ENCODE measurements at regions not wholly inside any gene's neighbourhood (a gene's known extent, or its start where the extent isn't known, plus 50 kb on each side); places are given as distances from the start of the nearest gene placed in this dataset.
"Not testable (repeated sequence)": the region's sequence is repeated elsewhere in the genome, so short reads cannot be mapped to it uniquely, and the experiment has no call there.

GRCh38 chr13:59270327-59270726 lies 893.4 kb downstream of the DIAPH3 start:
- no peak for TF ChIP-seq POU2F2 (IDR thresholded peaks at IDR 0.05; ENCODE audit: low read depth, low read length)
- no peak for TF ChIP-seq POLR2A (IDR thresholded peaks at IDR 0.05; ENCODE audit: low read depth, low read length)
- no peak for TF ChIP-seq POLR2AphosphoS5 (IDR thresholded peaks at IDR 0.05; ENCODE audit: low read depth, low read length)
- TF ChIP-seq SPI1 (IDR thresholded peaks at IDR 0.05; ENCODE audit: low read depth, low read length) = no peak
- TF ChIP-seq PAX5 (IDR thresholded peaks at IDR 0.05; ENCODE audit: insufficient read depth, low read length, severe bottlenecking) = no peak
- no peak for TF ChIP-seq TAF1 (IDR thresholded peaks at IDR 0.05; ENCODE audit: low read depth, low read length)
- no peak for FAIRE-seq
- DNase-seq (ENCODE audit: insufficient read length, low spot score) = no peak

- FAIRE-seq (no peak), DNase-seq (ENCODE audit: insufficient read length, low spot score) (no peak)
- no peak for TF ChIP-seq POLR2AphosphoS5 (IDR thresholded peaks at IDR 0.05; ENCODE audit: low read depth, low read length)
- TF ChIP-seq TAF1 (IDR thresholded peaks at IDR 0.05; ENCODE audit: low read depth, low read length) = no peak
- TF ChIP-seq POLR2A (IDR thresholded peaks at IDR 0.05; ENCODE audit: low read depth, low read length) = no peak
- TF ChIP-seq POU2F2 (IDR thresholded peaks at IDR 0.05; ENCODE audit: low read depth, low read length) = no peak
- no peak for TF ChIP-seq SPI1 (IDR thresholded peaks at IDR 0.05; ENCODE audit: low read depth, low read length)
- TF ChIP-seq PAX5 (IDR thresholded peaks at IDR 0.05; ENCODE audit: insufficient read depth, low read length, severe bottlenecking) = no peak
These were observed 888.6 kb downstream of the DIAPH3 start for GRCh38 chr13:59274958-59275727.

DNA sequence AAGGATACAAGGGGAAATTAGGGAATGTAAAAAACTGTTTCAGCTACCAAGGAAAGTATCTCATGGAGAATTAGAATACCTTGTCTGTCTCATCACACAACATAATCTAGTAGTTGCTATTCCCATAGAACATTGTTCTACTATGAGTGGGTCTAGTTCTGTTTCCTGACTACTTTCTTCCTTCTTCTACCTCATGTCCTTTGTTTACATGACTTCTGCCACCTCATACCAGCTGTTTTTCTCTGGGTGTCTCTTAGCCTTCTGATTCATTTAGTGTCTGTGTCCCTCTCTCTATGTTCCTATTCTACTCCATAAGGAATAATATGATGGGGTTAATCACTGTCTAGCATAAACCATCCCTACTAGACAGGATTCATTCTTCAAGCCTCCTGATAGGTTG lies 887.3 kb downstream of the DIAPH3 start:
- no peak for FAIRE-seq
- TF ChIP-seq PAX5 (IDR thresholded peaks at IDR 0.05; ENCODE audit: insufficient read depth, low read length, severe bottlenecking) (no peak), POLR2A (IDR thresholded peaks at IDR 0.05; ENCODE audit: low read depth, low read length) (no peak), POU2F2 (IDR thresholded peaks at IDR 0.05; ENCODE audit: low read depth, low read length) (no peak), SPI1 (IDR thresholded peaks at IDR 0.05; ENCODE audit: low read depth, low read length) (no peak), POLR2AphosphoS5 (IDR thresholded peaks at IDR 0.05; ENCODE audit: low read depth, low read length) (no peak), TAF1 (IDR thresholded peaks at IDR 0.05; ENCODE audit: low read depth, low read length) (no peak)
- DNase-seq (ENCODE audit: insufficient read length, low spot score) = no peak

DNA sequence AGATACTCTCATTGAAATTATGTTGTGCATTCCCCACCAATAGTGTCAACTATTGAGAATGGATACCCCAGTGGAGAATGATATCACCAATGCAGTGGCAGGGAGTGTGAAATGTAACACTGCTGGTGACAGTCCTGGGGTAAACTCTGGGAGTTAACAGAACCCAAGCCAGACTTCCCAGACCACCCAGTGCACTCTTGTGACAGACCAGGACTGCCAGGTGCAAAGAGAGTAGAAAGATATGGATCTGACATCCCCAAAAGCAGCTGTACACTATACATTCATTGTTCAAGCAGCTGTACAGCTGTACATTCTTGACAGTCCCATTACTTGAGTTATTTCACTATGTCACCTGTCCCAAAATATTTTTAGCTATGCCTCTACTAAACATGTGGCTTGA lies 886.6 kb downstream of the DIAPH3 start:
- FAIRE-seq (no peak), DNase-seq (ENCODE audit: insufficient read length, low spot score) (no peak)
- TF ChIP-seq POLR2A (IDR thresholded peaks at IDR 0.05; ENCODE audit: low read depth, low read length) (no peak), POU2F2 (IDR thresholded peaks at IDR 0.05; ENCODE audit: low read depth, low read length) (no peak)

DNA sequence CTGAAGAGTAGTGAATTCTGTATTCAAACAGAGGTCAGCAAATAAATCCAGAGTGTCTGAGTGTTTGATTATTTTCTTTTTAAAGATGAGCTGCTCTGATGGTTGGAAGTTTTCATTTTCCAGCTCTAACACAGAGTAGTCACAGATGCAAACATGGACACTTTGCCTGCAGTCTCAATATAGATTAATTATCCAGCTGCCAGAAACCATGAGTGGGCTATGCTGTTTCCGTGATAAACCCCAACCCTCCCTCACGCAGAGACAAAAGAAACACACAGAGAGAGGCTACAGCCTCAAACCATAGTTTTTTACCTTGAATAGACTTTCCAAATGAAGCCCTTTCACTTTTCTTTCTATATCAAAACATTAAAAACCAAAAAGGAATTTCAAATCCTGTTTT lies 884.7 kb downstream of the DIAPH3 start:
- DNase-seq (ENCODE audit: insufficient read length, low spot score) = no peak
- FAIRE-seq = no peak
- TF ChIP-seq POLR2AphosphoS5 (IDR thresholded peaks at IDR 0.05; ENCODE audit: low read depth, low read length) (no peak), SPI1 (IDR thresholded peaks at IDR 0.05; ENCODE audit: low read depth, low read length) (no peak), POLR2A (IDR thresholded peaks at IDR 0.05; ENCODE audit: low read depth, low read length) (no peak), PAX5 (IDR thresholded peaks at IDR 0.05; ENCODE audit: insufficient read depth, low read length, severe bottlenecking) (no peak), TAF1 (IDR thresholded peaks at IDR 0.05; ENCODE audit: low read depth, low read length) (no peak), POU2F2 (IDR thresholded peaks at IDR 0.05; ENCODE audit: low read depth, low read length) (no peak)

GRCh38 chr13:59279576-59279975 lies 884.2 kb downstream of the DIAPH3 start:
- FAIRE-seq = no peak
- no peak for DNase-seq (ENCODE audit: insufficient read length, low spot score)
- no peak for TF ChIP-seq POLR2A (IDR thresholded peaks at IDR 0.05; ENCODE audit: low read depth, low read length)

GRCh38 chr13:59280297-59280696 lies 883.4 kb downstream of the DIAPH3 start:
- DNase-seq (ENCODE audit: insufficient read length, low spot score) (no peak), FAIRE-seq (no peak)
- TF ChIP-seq SPI1 (IDR thresholded peaks at IDR 0.05; ENCODE audit: low read depth, low read length) (no peak), POU2F2 (IDR thresholded peaks at IDR 0.05; ENCODE audit: low read depth, low read length) (no peak), POLR2AphosphoS5 (IDR thresholded peaks at IDR 0.05; ENCODE audit: low read depth, low read length) (no peak), POLR2A (IDR thresholded peaks at IDR 0.05; ENCODE audit: low read depth, low read length) (no peak), PAX5 (IDR thresholded peaks at IDR 0.05; ENCODE audit: insufficient read depth, low read length, severe bottlenecking) (no peak), TAF1 (IDR thresholded peaks at IDR 0.05; ENCODE audit: low read depth, low read length) (no peak)

DNA sequence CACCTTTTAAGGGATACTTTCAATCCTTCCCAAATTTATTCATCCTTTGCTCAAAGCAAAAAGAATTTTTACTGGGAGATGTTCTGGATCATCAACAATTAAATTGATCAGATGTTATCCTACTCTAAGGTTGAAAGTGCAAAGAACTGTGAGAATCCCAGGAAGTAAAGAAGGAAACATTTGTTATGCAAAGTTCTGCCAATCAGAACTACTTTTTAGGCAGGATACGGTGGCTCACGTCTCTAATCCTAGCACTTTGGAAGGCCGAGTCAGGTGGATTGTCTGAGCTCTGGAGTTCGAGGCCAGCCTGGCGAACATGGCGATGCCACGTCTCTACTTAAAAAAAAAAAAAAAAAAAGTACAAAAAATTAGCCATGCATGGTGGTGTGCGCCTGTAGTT lies 882.3 kb downstream of the DIAPH3 start:
- FAIRE-seq = no peak
- no peak for DNase-seq (ENCODE audit: insufficient read length, low spot score)

DNA sequence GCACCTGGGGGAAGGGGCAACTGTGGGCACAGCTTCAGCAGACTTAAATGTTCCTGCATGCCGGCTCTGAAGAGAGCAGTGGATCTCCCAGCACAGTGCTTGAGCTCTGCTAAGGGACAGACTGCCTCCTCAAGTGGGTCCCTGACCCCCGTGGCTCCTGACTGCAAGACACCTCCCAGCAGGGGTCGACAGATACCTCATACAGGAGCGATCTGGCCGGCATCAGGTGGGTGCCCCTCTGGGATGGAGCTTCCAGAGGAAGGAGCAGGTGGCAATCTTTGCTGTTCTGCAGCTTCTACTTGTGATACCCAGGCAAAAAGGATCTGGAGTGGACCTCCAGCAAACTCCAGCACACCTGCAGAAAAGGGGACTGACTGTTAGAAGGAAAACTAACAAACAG lies 871.5 kb downstream of the DIAPH3 start:
- FAIRE-seq; DNase-seq (ENCODE audit: insufficient read length, low spot score): not testable (repeated sequence)

More for the DNA sequence above, 882.3 kb downstream of the DIAPH3 start:
- TF ChIP-seq POLR2AphosphoS5 (IDR thresholded peaks at IDR 0.05; ENCODE audit: low read depth, low read length) (no peak), POU2F2 (IDR thresholded peaks at IDR 0.05; ENCODE audit: low read depth, low read length) (no peak), POLR2A (IDR thresholded peaks at IDR 0.05; ENCODE audit: low read depth, low read length) (no peak), SPI1 (IDR thresholded peaks at IDR 0.05; ENCODE audit: low read depth, low read length) (no peak), TAF1 (IDR thresholded peaks at IDR 0.05; ENCODE audit: low read depth, low read length) (no peak), PAX5 (IDR thresholded peaks at IDR 0.05; ENCODE audit: insufficient read depth, low read length, severe bottlenecking) (no peak)

DNA sequence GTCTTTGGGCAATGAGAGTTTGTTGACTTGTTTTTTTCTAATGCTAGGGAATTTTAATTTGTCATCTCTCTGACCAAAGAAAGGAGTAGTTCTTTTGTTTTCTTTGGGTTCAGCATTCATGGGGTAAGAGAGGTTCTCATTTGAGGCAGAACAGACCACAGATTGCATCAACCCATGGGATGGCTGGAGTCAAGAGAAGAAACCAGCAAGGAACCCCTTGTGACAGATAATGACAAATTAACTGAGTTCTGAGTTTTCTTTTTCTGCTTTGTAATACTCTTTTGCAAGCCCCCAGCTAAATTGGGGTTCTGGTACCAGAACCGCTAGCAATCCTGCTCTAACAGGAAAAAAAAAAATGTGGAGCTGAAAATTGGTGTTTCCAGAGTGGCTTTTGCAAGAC lies 864.1 kb downstream of the DIAPH3 start:
- DNase-seq (ENCODE audit: insufficient read length, low spot score) = no peak
- TF ChIP-seq TAF1 (IDR thresholded peaks at IDR 0.05; ENCODE audit: low read depth, low read length) = no peak
- TF ChIP-seq POLR2A (IDR thresholded peaks at IDR 0.05; ENCODE audit: low read depth, low read length) = no peak
- TF ChIP-seq POLR2AphosphoS5 (IDR thresholded peaks at IDR 0.05; ENCODE audit: low read depth, low read length) = no peak
- no peak for TF ChIP-seq POU2F2 (IDR thresholded peaks at IDR 0.05; ENCODE audit: low read depth, low read length)
- no peak for TF ChIP-seq PAX5 (IDR thresholded peaks at IDR 0.05; ENCODE audit: insufficient read depth, low read length, severe bottlenecking)
- TF ChIP-seq SPI1 (IDR thresholded peaks at IDR 0.05; ENCODE audit: low read depth, low read length) = no peak
- FAIRE-seq = no peak

All from GM12891 (cell line).